Stomach (tissue), 8 donors: ENCODE measurements at regions not wholly inside any gene's neighbourhood (a gene's known extent, or its start where the extent isn't known, plus 50 kb on each side); places are given as distances from the start of the nearest gene placed in this dataset.
"Not testable (repeated sequence)": the region's sequence is repeated elsewhere in the genome, so short reads cannot be mapped to it uniquely, and the experiment has no call there.

Source experiments
- DNase-seq, 2 donors: peaks; one replicate each; pipeline versions ENCODE4 v3.0.0 to v3.0.0-alpha.2; 2013 to 2019
- H3K27ac ChIP-seq, 5 donors: fragments of 200-600 bp in 4 of 5; sonication (generic) in 4 of 5; one replicate each; pipeline ENCODE4 v1.5.1; 2013 to 2019; ENCODE audit warnings: mild to moderate bottlenecking in 1 of 5, moderate library complexity in 1 of 5
- H3K27me3 ChIP-seq, 3 donors: fragments of 200-600 bp; sonication (generic); one replicate each; pipeline ENCODE4 v1.5.1; 2017 to 2019; ENCODE audit warnings: mixed run types in 1 of 3
- H3K36me3 ChIP-seq, 4 donors: fragments of 200-600 bp; sonication (generic); 1 replicate in 3 of 4; 2 replicates in 1 of 4; pipeline ENCODE4 v1.5.1; 2016 to 2019
- H3K4me1 ChIP-seq, 4 donors: fragments of 200-600 bp; sonication (generic); one replicate each; pipeline ENCODE4 v1.5.1; 2016 to 2019
- H3K4me3 ChIP-seq, 4 donors: fragments of 200-600 bp; sonication (generic) in 3 of 4; one replicate each; pipeline ENCODE4 v1.5.1; 2016 to 2019; ENCODE audit warnings: mild to moderate bottlenecking in 1 of 4
- H3K9me3 ChIP-seq, 4 donors: fragments of 200-600 bp; sonication (generic); one replicate each; pipeline ENCODE4 v1.5.1; 2016 to 2019
- WGBS, 5 donors: extraction: QIAGEN DNeasy Blood & Tissue Kit in 3 of 5; methylation state at CpG; one replicate each; pipeline versions ENCODE4 v1.1.5 to v1.1.7; 2013 to 2018; 5-methylcytosine and 5-hydroxymethylcytosine counted together
- intact Hi-C: fragments of 100-400 bp; cut with DNase I; formaldehyde crosslinking; loops from one replicate; pipeline ENCODE4 v1.15.1; 2023; ENCODE audit warnings: low total_unique reads
- donor health status: healthy with polysubstance abuse.
- donor health status: Bipolar disorder and iron deficiency.
- donor health status: healthy.

GRCh38 chr1:234795711-234796437, 185.9 kb upstream of the IRF2BP2 start:
- 83 to 89% (median 88%) methylated on average over 4 to 7 of the region's 7 CpGs for WGBS, 5 donors
- H3K27ac ChIP-seq, H3K4me1 ChIP-seq, H3K9me3 ChIP-seq, DNase-seq, H3K4me3 ChIP-seq, intact Hi-C loops, H3K27me3 ChIP-seq, H3K36me3 ChIP-seq: not testable (repeated sequence)

- WGBS, 5 donors: 88 to 100% (median 93%) methylated on average over 1 of the region's 3 CpGs
- H3K27me3 ChIP-seq, H3K4me3 ChIP-seq, intact Hi-C loops, H3K9me3 ChIP-seq, H3K27ac ChIP-seq, H3K4me1 ChIP-seq, H3K36me3 ChIP-seq, DNase-seq: not testable (repeated sequence)
Measured at GRCh38 chr1:234795007-234795406, 185.0 kb upstream of the IRF2BP2 start.

GRCh38 chr1:234794452-234794851, 184.5 kb upstream of the IRF2BP2 start:
- DNase-seq, H3K36me3 ChIP-seq, H3K27me3 ChIP-seq, H3K4me1 ChIP-seq, H3K9me3 ChIP-seq, intact Hi-C loops, H3K4me3 ChIP-seq, H3K27ac ChIP-seq: not testable (repeated sequence)
- WGBS, 5 donors: 25 to 83% (median 78%) methylated on average over 1 to 4 of the region's 4 CpGs

- H3K27ac ChIP-seq, H3K4me1 ChIP-seq, H3K36me3 ChIP-seq, H3K9me3 ChIP-seq, DNase-seq, H3K4me3 ChIP-seq, intact Hi-C loops, H3K27me3 ChIP-seq: not testable (repeated sequence)
- WGBS, 5 donors: 82 to 100% (median 87%) methylated on average over 1 to 3 of the region's 5 CpGs; no CpG with 5 or more reads in 1 of the 5 donors
Measured at GRCh38 chr1:234793924-234794323, 183.9 kb upstream of the IRF2BP2 start.

- 79 to 91% (median 88%) methylated on average over 2 to 3 of the region's 4 CpGs for WGBS, 5 donors
- DNase-seq, intact Hi-C loops, H3K27me3 ChIP-seq, H3K9me3 ChIP-seq, H3K4me3 ChIP-seq, H3K4me1 ChIP-seq, H3K36me3 ChIP-seq, H3K27ac ChIP-seq: not testable (repeated sequence)
Measured at GRCh38 chr1:234792221-234792864, 182.4 kb upstream of the IRF2BP2 start.

GRCh38 chr1:234791615-234792014, 181.6 kb upstream of the IRF2BP2 start:
- H3K36me3 ChIP-seq, intact Hi-C loops, H3K27me3 ChIP-seq, H3K4me1 ChIP-seq, H3K9me3 ChIP-seq, H3K27ac ChIP-seq, DNase-seq, H3K4me3 ChIP-seq: not testable (repeated sequence)
- 44 to 67% methylated on average over 1 of the region's 3 CpGs; no CpG with 5 or more reads in 3 of the 5 donors for WGBS, 5 donors

- DNase-seq, H3K4me3 ChIP-seq, H3K36me3 ChIP-seq, H3K27me3 ChIP-seq, H3K9me3 ChIP-seq, H3K27ac ChIP-seq, H3K4me1 ChIP-seq, intact Hi-C loops: not testable (repeated sequence)
- 100% methylated on average over 1 of the region's 1 CpG; no CpG with 5 or more reads in 4 of the 5 donors for WGBS, 5 donors
Measured at GRCh38 chr1:234790333-234790732, 180.4 kb upstream of the IRF2BP2 start.

GRCh38 chr1:234787011-234787584, 177.1 kb upstream of the IRF2BP2 start:
- H3K27ac ChIP-seq, H3K36me3 ChIP-seq, H3K9me3 ChIP-seq, H3K27me3 ChIP-seq, intact Hi-C loops, H3K4me3 ChIP-seq, DNase-seq, H3K4me1 ChIP-seq: not testable (repeated sequence)
- 83 to 90% (median 89%) methylated on average over 4 to 8 of the region's 8 CpGs for WGBS, 5 donors

GRCh38 chr1:234785922-234786321, 175.9 kb upstream of the IRF2BP2 start:
- DNase-seq, intact Hi-C loops, H3K36me3 ChIP-seq, H3K27me3 ChIP-seq, H3K27ac ChIP-seq, H3K4me3 ChIP-seq, H3K4me1 ChIP-seq, H3K9me3 ChIP-seq: not testable (repeated sequence)
- 93 to 97% (median 93%) methylated on average over 4 to 8 of the region's 8 CpGs for WGBS, 5 donors

- H3K27me3 ChIP-seq, intact Hi-C loops, H3K36me3 ChIP-seq, H3K9me3 ChIP-seq, H3K4me1 ChIP-seq, H3K27ac ChIP-seq, DNase-seq, H3K4me3 ChIP-seq: not testable (repeated sequence)
- 84 to 97% (median 92%) methylated on average over 9 of the region's 9 CpGs for WGBS, 5 donors
Measured at GRCh38 chr1:234785471-234785919, 175.5 kb upstream of the IRF2BP2 start.

- H3K4me1 ChIP-seq, DNase-seq, H3K27ac ChIP-seq, intact Hi-C loops, H3K4me3 ChIP-seq, H3K9me3 ChIP-seq, H3K36me3 ChIP-seq: not testable (repeated sequence)
- 82 to 95% (median 93%) methylated on average over 2 of the region's 2 CpGs for WGBS, 5 donors
- peaks cover 0 to 18% (median 5%) of the 10 kb centered on the region in 3 donors for H3K27me3 ChIP-seq
Measured at GRCh38 chr1:234784108-234784507, 174.1 kb upstream of the IRF2BP2 start.
